ENCODE measurements at regions not wholly inside any gene's neighbourhood (a gene's known extent, or its start where the extent isn't known, plus 50 kb on each side); places are given as distances from the start of the nearest gene placed in this dataset.

GRCh38 chr10:60645980-60646379 is 132.3 kb upstream of the CDK1 start:
- TF ChIP-seq POLR2AphosphoS5 (IDR thresholded peaks at IDR 0.05; ENCODE audit: low read depth) (no peak), CTCF (conservative IDR thresholded peaks at IDR 0.05; ENCODE audit: low read depth in 2 of 2) (no peak), EZH2phosphoT487 (IDR thresholded peaks at IDR 0.05; ENCODE audit: unreplicated experiment) (no peak), CREB1 (CRISPR knock-in tag; IDR thresholded peaks at IDR 0.05; ENCODE audit: low read depth) (no peak), REST (IDR thresholded peaks at IDR 0.05; ENCODE audit: unreplicated experiment) (no peak), EZH2 (IDR thresholded peaks at IDR 0.05; ENCODE audit: low read depth, unreplicated experiment) (no peak), JUNB (IDR thresholded peaks at IDR 0.05; ENCODE audit: unreplicated experiment) (no peak), ZNF331 (CRISPR knock-in tag; IDR thresholded peaks at IDR 0.05; ENCODE audit: low read depth) (no peak), NANOG (IDR thresholded peaks at IDR 0.05; ENCODE audit: borderline replicate concordance) (no peak), STAT1 (IDR thresholded peaks at IDR 0.05; ENCODE audit: unreplicated experiment) (no peak)

Measured in GM23338 (cell line).